ENCODE measurements at regions not wholly inside any gene's neighbourhood (a gene's known extent, or its start where the extent isn't known, plus 50 kb on each side); places are given as distances from the start of the nearest gene placed in this dataset.

DNA sequence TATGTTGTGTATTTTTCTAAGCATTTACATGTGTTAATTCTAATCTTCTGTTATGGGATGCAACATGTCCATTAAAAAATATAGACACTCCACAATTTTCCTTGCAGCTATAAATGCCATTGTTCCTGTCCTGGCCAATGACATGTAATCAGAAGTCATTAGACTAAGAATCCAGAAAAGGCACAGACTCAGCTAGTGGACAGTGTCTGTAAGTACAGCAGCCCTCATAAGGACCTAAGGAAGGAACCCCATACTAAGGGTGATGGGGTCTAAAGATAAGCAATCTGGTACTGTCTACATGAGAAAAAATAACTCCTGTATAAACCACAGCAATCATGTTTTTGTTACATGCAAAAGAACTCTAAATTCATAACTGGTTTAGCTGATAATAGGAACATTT, 115.9 kb downstream of the GPR85 start:
- intact Hi-C loops (cut with DNase I; ENCODE audit: low total_unique reads), result no loop called here
- no peak overlapping the region for H3K4me3 ChIP-seq (ENCODE audit: low read depth, poor library complexity, severe bottlenecking)
- DNase-seq (ENCODE audit: low spot score in 2 of 2), result no peak
- TF ChIP-seq POLR2A (IDR thresholded peaks at IDR 0.05), result no peak
- TF ChIP-seq, protein P1, sequence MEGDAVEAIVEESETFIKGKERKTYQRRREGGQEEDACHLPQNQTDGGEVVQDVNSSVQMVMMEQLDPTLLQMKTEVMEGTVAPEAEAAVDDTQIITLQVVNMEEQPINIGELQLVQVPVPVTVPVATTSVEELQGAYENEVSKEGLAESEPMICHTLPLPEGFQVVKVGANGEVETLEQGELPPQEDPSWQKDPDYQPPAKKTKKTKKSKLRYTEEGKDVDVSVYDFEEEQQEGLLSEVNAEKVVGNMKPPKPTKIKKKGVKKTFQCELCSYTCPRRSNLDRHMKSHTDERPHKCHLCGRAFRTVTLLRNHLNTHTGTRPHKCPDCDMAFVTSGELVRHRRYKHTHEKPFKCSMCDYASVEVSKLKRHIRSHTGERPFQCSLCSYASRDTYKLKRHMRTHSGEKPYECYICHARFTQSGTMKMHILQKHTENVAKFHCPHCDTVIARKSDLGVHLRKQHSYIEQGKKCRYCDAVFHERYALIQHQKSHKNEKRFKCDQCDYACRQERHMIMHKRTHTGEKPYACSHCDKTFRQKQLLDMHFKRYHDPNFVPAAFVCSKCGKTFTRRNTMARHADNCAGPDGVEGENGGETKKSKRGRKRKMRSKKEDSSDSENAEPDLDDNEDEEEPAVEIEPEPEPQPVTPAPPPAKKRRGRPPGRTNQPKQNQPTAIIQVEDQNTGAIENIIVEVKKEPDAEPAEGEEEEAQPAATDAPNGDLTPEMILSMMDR (IDR thresholded peaks at IDR 0.05), result no peak

DNA sequence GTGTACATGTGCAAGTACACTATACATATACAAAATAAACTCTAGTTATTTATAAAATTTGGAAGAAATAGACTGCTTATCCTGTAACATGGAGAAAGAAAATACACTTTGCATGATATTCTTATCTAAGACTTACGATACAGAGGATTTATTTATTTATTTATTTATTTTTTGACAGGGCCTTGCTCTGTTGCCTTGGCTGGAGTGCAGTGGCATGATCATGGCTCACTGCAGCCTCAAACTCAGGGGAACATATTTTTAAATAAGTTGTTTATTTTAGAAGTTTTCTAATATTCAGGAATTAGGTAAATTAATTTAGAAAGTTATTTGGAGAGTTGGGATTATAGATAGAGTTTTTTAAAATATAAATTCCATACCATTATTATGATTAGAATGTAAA, 116.7 kb downstream of the GPR85 start:
- H3K4me3 ChIP-seq (ENCODE audit: low read depth, poor library complexity, severe bottlenecking), result no peak overlapping the region
- TF ChIP-seq, protein P1 (IDR thresholded peaks at IDR 0.05), result no peak
- no peak for TF ChIP-seq POLR2A (IDR thresholded peaks at IDR 0.05)
- no peak for DNase-seq (ENCODE audit: low spot score in 2 of 2)
- 86 to 93% methylated on average over 1 of the region's 1 CpG for WGBS, 2 donors
- intact Hi-C loops (cut with DNase I; ENCODE audit: low total_unique reads), result no loop called here

DNA sequence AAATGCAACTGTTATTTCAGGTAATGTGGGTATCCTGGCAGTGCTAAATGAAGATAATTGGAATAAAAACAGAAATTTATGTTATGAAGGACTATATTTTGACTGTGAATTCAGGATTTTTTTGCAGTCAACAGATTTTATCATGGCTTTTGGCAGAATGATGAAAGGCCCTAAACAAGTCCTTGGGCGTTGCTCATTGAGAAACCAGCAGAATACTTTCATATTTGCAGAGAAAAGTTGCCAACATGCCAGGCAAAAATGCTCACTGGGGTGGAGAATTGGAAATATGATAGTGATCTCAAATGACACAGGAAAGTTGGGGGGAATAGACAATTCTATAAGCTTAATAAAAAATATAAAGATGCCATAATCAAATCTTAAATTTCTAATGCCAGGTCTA, 121.1 kb downstream of the GPR85 start:
- intact Hi-C loops (cut with DNase I; ENCODE audit: low total_unique reads), result loop anchor here (2.0 kb wide), 1 partner anchor 25 kb away; no protein-coding TSS in a partner anchor
- no peak for DNase-seq (ENCODE audit: low spot score in 2 of 2)
- no peak overlapping the region for H3K4me3 ChIP-seq (ENCODE audit: low read depth, poor library complexity, severe bottlenecking)
- TF ChIP-seq, protein P1 (IDR thresholded peaks at IDR 0.05), result no peak
- no peak for TF ChIP-seq POLR2A (IDR thresholded peaks at IDR 0.05)
- WGBS, 2 donors, result 26% methylated on average over 1 of the region's 1 CpG

DNA sequence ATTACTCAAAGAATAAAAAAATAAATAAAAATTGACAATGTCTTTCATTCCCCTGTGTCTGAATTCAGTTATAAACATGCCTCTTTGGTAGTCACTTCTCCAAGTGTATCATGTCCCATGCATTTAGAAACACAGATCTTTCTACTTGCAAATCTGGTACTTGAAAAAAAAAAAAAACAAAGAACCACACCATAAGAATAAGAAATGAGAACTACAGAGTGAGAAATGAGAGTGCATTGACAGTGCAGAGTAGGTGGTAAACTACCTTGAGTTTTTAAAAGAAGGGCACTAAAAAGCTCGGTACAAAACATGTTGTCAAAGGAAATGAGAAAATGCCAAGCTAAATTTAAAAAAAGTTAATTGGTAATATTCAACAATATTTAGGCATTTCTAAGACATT, 123.0 kb downstream of the GPR85 start:
- 76 to 91% methylated on average over 1 of the region's 1 CpG for WGBS, 2 donors
- DNase-seq (ENCODE audit: low spot score in 2 of 2), result no peak
- no peak for TF ChIP-seq POLR2A (IDR thresholded peaks at IDR 0.05)
- TF ChIP-seq, protein P1 (IDR thresholded peaks at IDR 0.05), result no peak
- intact Hi-C loops (cut with DNase I; ENCODE audit: low total_unique reads), result loop anchor here (2.0 kb wide), 1 partner anchor 27 kb away; no protein-coding TSS in a partner anchor
- H3K4me3 ChIP-seq (ENCODE audit: low read depth, poor library complexity, severe bottlenecking), result no peak overlapping the region

DNA sequence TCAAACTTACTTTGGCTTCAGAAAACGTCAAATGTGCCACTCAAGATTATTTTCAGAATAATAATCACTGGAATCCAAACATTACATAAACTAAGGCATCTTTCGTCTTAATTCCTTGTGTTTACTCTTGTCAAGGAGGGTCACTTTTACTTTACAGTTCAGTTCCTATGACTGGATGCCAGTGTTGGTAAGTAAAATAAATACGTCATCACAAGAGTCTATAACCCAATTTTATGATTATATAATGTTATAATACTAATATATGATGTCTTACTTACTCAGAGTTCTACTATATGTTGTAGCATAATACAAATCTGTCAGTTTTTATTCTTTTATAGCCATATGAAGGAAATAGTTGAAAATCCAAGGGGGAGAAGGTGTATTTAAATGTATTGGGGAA, 123.8 kb downstream of the GPR85 start:
- 82 to 83% methylated on average over 3 of the region's 3 CpGs for whole genome bisulfite sequencing, 2 donors
- intact Hi-C loops (cut with DNase I; ENCODE audit: low total_unique reads), result no loop called here
- no peak overlapping the region for H3K4me3 ChIP-seq (ENCODE audit: low read depth, poor library complexity, severe bottlenecking)
- TF ChIP-seq, protein P1 (IDR thresholded peaks at IDR 0.05), result no peak
- TF ChIP-seq POLR2A (IDR thresholded peaks at IDR 0.05), result no peak
- DNase-seq (ENCODE audit: low spot score in 2 of 2), result no peak

DNA sequence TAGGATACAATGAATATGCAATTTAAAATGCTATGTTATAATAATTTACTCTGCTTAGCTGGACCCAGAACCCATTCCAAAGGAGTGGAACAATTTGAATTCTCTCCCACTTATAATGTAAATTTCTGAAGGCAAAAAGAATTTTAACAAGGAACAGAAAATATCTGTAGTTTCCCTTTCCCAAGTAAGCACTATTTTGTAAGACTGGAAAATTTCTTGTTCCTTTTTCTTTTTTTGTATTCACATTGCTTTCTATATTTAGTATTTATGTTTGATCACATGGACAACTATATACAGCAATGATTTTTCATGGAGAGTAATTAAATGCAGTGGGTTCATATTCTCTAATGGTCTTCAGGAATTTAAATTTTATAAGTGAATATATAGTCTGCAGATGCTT, 127.4 kb downstream of the GPR85 start:
- intact Hi-C loops (cut with DNase I; ENCODE audit: low total_unique reads), result no loop called here
- TF ChIP-seq, protein P1 (IDR thresholded peaks at IDR 0.05), result no peak
- TF ChIP-seq POLR2A (IDR thresholded peaks at IDR 0.05), result no peak
- H3K4me3 ChIP-seq (ENCODE audit: low read depth, poor library complexity, severe bottlenecking), result no peak overlapping the region
- no peak for DNase-seq (ENCODE audit: low spot score in 2 of 2)
